Muscle of leg (tissue), 3 donors: ENCODE measurements at regions not wholly inside any gene's neighbourhood (a gene's known extent, or its start where the extent isn't known, plus 50 kb on each side); places are given as distances from the start of the nearest gene placed in this dataset.

Source experiments
- DNase-seq: peaks from one replicate; pipeline ENCODE4 v3.0.0; 2013
- H3K27ac ChIP-seq: one replicate; pipeline ENCODE4 v1.5.1; 2013; ENCODE audit warnings: mild to moderate bottlenecking, low read length, control low read depth
- H3K27me3 ChIP-seq: one replicate; pipeline ENCODE4 v1.6.1; 2013; ENCODE audit warnings: low read length; ENCODE audit not compliant: control insufficient read depth, insufficient read depth
- H3K36me3 ChIP-seq: one replicate; pipeline ENCODE4 v1.6.1; 2013; ENCODE audit warnings: low read length; ENCODE audit not compliant: control insufficient read depth, insufficient read depth
- H3K4me1 ChIP-seq: one replicate; pipeline ENCODE4 v1.6.1; 2013; ENCODE audit warnings: low read length; ENCODE audit not compliant: control insufficient read depth, insufficient read depth
- H3K4me3 ChIP-seq: one replicate; pipeline ENCODE4 v1.5.1; 2013; ENCODE audit warnings: low read length, control low read depth
- H3K9me3 ChIP-seq: replicated peaks from 2 replicates; pipeline ENCODE4 v1.6.1; 2013; ENCODE audit warnings: low read depth, low read length; ENCODE audit not compliant: control insufficient read depth
- WGBS: methylation state at CpG from one replicate; pipeline ENCODE4 v1.1.5; 2013; ENCODE audit warnings: missing lambda C conversion rate; ENCODE audit not compliant: insufficient coverage; 5-methylcytosine and 5-hydroxymethylcytosine counted together

- no CpG with 5 or more reads among the region's 1 CpG for WGBS
- no peaks in the 10 kb centered on the region for H3K9me3 ChIP-seq
- no peak overlapping the region for H3K27ac ChIP-seq
- H3K36me3 ChIP-seq: no peaks in the 10 kb centered on the region
- H3K4me3 ChIP-seq: no peak overlapping the region
- no peaks in the 10 kb centered on the region for H3K27me3 ChIP-seq
- no peaks in the 10 kb centered on the region for H3K4me1 ChIP-seq
- DNase-seq: no peak
Observed at GRCh38 chr21:18970416-18970815, 566.8 kb upstream of the TMPRSS15 start.

- Histone ChIP-seq H3K4me1 (no peaks in the 10 kb centered on the region), H3K27ac (no peak overlapping the region), H3K27me3 (no peaks in the 10 kb centered on the region), H3K4me3 (no peak overlapping the region), H3K36me3 (no peaks in the 10 kb centered on the region), H3K9me3 (no peaks in the 10 kb centered on the region)
- DNase-seq: no peak
- no CpG with 5 or more reads among the region's 1 CpG for WGBS
Observed at GRCh38 chr21:18970941-18971340, 567.4 kb upstream of the TMPRSS15 start.

GRCh38 chr21:18985584-18985983 is 582.0 kb upstream of the TMPRSS15 start:
- DNase-seq: no peak
- H3K4me3 ChIP-seq: no peak overlapping the region
- no peak overlapping the region for H3K27ac ChIP-seq
- H3K27me3 ChIP-seq: no peaks in the 10 kb centered on the region
- H3K36me3 ChIP-seq: no peaks in the 10 kb centered on the region
- no peaks in the 10 kb centered on the region for H3K4me1 ChIP-seq
- peaks cover 7% of the 10 kb centered on the region for H3K9me3 ChIP-seq

- WGBS: 40% methylated on average over 2 of the region's 4 CpGs
- Histone ChIP-seq H3K36me3 (no peaks in the 10 kb centered on the region), H3K27me3 (no peaks in the 10 kb centered on the region), H3K27ac (no peak overlapping the region), H3K4me3 (no peak overlapping the region), H3K9me3 (peaks cover 7% of the 10 kb centered on the region), H3K4me1 (no peaks in the 10 kb centered on the region)
- DNase-seq: peak; percentile 57
Observed at GRCh38 chr21:18986197-18986596, 582.6 kb upstream of the TMPRSS15 start.

DNA sequence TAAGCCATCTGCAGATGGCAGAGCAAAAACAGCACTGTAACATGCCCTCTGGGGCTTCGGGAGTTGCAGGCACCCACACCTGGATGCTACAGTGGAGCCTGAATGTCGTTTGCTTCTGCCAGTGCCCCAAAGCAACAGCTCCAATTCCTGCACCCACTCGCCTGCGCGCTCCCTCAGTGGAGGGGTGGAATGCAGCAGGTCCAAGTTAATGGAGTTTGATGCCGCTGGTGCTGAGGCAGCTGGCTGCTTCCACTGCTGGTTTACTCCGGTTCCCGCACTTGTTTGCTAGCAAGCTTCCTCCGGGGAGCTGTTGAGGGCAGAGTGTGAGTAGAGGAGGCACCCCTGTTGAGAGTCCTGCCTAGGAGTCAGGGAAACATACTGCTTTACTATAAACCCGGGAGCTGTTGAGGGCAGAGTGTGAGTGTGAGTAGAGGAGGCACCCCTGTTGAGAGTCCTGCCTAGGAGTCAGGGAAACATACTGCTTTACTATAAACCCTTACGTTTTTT is 584.0 kb upstream of the TMPRSS15 start:
- H3K27me3 ChIP-seq: no peaks in the 10 kb centered on the region
- no peak overlapping the region for H3K4me3 ChIP-seq
- DNase-seq: no peak
- 90% methylated on average over 5 of the region's 11 CpGs for WGBS
- no peaks in the 10 kb centered on the region for H3K4me1 ChIP-seq
- H3K9me3 ChIP-seq: peaks cover 7% of the 10 kb centered on the region
- H3K36me3 ChIP-seq: no peaks in the 10 kb centered on the region
- no peak overlapping the region for H3K27ac ChIP-seq

DNA sequence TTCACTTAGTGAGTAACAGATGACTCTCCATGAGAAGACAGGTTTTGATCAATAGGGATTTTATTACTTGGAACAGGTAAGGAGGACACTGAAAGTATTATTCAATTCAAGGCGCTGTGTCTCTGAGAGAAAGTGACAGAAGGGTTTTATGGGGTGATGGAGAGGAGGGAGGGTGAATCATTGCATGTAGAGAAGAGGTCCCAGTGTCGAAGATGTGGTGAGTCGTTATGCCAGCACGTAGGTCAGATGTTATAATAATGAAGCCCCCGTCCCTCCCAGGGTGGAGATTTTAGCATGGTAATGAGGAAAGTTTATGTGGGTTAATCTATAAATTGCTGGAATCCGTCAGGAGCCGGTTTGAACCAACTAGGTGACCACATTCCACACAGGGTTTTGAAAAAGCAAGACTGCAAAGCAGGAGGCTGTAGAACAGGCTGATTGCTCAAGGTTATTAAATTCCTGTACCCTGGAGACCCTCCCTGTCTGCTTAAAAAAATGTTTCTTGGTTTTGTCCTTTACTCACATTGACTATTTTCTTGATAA is 586.4 kb upstream of the TMPRSS15 start:
- peaks cover 2% of the 10 kb centered on the region for H3K9me3 ChIP-seq
- WGBS: 70% methylated on average over 5 of the region's 7 CpGs
- H3K27ac ChIP-seq: no peak overlapping the region
- H3K36me3 ChIP-seq: no peaks in the 10 kb centered on the region
- no peak for DNase-seq
- H3K4me3 ChIP-seq: no peak overlapping the region
- H3K27me3 ChIP-seq: no peaks in the 10 kb centered on the region
- H3K4me1 ChIP-seq: no peaks in the 10 kb centered on the region

DNA sequence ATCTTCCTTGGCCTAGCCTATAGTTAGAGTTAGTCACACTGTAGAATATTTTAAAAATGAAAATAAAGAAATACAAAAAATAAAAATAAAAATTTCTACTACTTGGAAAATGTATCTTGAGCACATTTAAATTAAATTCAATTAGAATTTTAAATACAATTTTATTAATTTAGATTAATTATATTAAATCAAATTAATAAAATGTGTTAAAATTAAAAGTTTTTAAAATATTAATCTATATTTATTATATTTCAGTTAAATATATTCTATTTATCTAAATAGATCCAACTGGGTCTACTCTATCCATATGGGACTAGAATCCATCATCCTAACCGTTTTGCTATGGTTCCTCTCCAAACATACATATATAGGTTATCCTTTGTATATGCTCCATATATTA is 588.3 kb upstream of the TMPRSS15 start:
- Histone ChIP-seq H3K27me3 (no peaks in the 10 kb centered on the region), H3K36me3 (no peaks in the 10 kb centered on the region), H3K9me3 (no peaks in the 10 kb centered on the region), H3K27ac (no peak overlapping the region), H3K4me1 (no peaks in the 10 kb centered on the region), H3K4me3 (no peak overlapping the region)
- no peak for DNase-seq
- WGBS: no CpG with 5 or more reads among the region's 1 CpG

DNA sequence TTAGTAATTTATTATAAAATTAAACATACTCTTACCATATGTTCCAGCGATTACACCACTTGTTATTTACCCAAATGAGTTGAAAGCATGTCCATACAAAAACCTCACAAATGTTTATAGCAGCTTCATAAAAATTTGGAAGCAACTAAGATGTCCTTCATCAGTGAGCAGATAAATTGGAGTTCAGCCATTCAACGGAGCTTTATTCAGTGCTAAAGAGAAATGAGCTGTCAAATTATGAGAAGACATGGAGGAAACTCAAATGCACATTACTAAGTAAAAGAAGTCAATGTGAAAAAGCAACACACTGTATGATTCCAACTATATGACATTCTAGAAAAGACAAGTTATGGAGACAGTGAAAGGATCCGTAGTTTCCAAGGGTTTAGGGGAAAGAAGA is 606.7 kb upstream of the TMPRSS15 start:
- Histone ChIP-seq H3K27me3 (no peaks in the 10 kb centered on the region), H3K4me3 (no peak overlapping the region), H3K4me1 (no peaks in the 10 kb centered on the region), H3K36me3 (no peaks in the 10 kb centered on the region), H3K27ac (no peak overlapping the region), H3K9me3 (no peaks in the 10 kb centered on the region)
- DNase-seq: no peak
- WGBS: no CpG with 5 or more reads among the region's 3 CpGs

- Histone ChIP-seq H3K27me3 (no peaks in the 10 kb centered on the region), H3K36me3 (no peaks in the 10 kb centered on the region), H3K27ac (no peak overlapping the region), H3K9me3 (no peaks in the 10 kb centered on the region), H3K4me3 (no peak overlapping the region), H3K4me1 (no peaks in the 10 kb centered on the region)
- DNase-seq: no peak
- no CpG with 5 or more reads among the region's 2 CpGs for WGBS
Observed at GRCh38 chr21:19010996-19011395, 607.4 kb upstream of the TMPRSS15 start.

GRCh38 chr21:19011451-19011850 is 607.9 kb upstream of the TMPRSS15 start:
- H3K27me3 ChIP-seq: no peaks in the 10 kb centered on the region
- no peak for DNase-seq
- no peaks in the 10 kb centered on the region for H3K4me1 ChIP-seq
- H3K36me3 ChIP-seq: no peaks in the 10 kb centered on the region
- H3K27ac ChIP-seq: no peak overlapping the region
- H3K4me3 ChIP-seq: no peak overlapping the region
- no peaks in the 10 kb centered on the region for H3K9me3 ChIP-seq
- 100% methylated on average over 1 of the region's 2 CpGs for WGBS

GRCh38 chr21:19013916-19014315 is 610.3 kb upstream of the TMPRSS15 start:
- H3K27me3 ChIP-seq: no peaks in the 10 kb centered on the region
- no peak for DNase-seq
- H3K27ac ChIP-seq: no peak overlapping the region
- H3K4me1 ChIP-seq: no peaks in the 10 kb centered on the region
- H3K4me3 ChIP-seq: no peak overlapping the region
- H3K36me3 ChIP-seq: no peaks in the 10 kb centered on the region
- WGBS: no CpG with 5 or more reads among the region's 3 CpGs
- H3K9me3 ChIP-seq: no peaks in the 10 kb centered on the region
